AG10803 (cell line): ENCODE measurements at regions not wholly inside any gene's neighbourhood (a gene's known extent, or its start where the extent isn't known, plus 50 kb on each side); places are given as distances from the start of the nearest gene placed in this dataset.

Experiments
- DNase-seq: peaks from one replicate; pipeline ENCODE4 v3.0.0; 2010; ENCODE audit warnings: low read depth
- H3K4me3 ChIP-seq: 2 replicates; pipeline ENCODE4 v1.5.1; 2011; ENCODE audit warnings: mild to moderate bottlenecking, low read length, control low read depth
- TF ChIP-seq, protein P1 (sequence below): conservative IDR thresholded peaks from 2 replicates; pipeline ENCODE4 v1.5.1; 2011; ENCODE audit warnings: mild to moderate bottlenecking, low read length, control low read depth, inconsistent platforms

DNA sequence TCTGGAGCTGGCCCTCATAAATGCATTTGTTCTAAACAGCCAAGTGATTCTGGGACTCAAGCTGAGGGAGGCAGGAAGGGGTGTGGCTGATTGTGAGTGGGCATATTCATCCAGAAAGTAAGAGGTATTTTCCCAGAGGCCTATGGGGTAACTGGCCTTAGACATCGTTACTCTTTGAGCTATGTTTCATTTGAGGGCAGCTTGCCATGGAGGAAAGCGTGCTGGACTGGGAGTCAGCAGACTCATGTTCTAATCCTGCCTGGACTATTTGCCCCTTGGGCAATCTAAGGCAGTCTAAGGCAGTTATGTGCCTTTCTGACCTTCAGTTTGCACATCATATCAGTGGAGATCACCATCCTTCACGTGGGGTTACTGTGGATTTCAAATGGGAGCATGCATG lies 93.5 kb upstream of the SLC14A2 start:
- peak; percentile 84 for DNase-seq
- TF ChIP-seq, protein P1, sequence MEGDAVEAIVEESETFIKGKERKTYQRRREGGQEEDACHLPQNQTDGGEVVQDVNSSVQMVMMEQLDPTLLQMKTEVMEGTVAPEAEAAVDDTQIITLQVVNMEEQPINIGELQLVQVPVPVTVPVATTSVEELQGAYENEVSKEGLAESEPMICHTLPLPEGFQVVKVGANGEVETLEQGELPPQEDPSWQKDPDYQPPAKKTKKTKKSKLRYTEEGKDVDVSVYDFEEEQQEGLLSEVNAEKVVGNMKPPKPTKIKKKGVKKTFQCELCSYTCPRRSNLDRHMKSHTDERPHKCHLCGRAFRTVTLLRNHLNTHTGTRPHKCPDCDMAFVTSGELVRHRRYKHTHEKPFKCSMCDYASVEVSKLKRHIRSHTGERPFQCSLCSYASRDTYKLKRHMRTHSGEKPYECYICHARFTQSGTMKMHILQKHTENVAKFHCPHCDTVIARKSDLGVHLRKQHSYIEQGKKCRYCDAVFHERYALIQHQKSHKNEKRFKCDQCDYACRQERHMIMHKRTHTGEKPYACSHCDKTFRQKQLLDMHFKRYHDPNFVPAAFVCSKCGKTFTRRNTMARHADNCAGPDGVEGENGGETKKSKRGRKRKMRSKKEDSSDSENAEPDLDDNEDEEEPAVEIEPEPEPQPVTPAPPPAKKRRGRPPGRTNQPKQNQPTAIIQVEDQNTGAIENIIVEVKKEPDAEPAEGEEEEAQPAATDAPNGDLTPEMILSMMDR = no peak
- no peak overlapping the region for H3K4me3 ChIP-seq

DNA sequence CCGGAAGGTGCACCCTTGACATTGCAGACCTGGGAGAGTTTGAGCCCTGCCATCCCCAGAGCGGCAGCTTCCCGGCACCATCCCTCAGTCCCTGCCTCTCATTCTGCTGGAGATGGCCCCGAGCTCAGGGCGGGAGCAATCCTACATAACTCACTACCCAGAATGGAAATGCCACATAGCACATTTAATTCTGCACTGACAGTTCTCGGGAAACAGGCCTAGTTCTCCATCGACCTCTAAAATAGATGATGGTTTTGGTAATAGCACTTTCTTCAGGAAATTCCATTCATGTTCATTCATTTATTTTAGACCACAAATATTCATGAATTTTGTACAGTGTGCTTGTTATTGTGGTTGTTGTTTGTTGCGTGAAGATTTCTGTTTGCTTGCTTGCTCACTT lies 92.9 kb upstream of the SLC14A2 start:
- TF ChIP-seq, protein P1 = no peak
- no peak overlapping the region for H3K4me3 ChIP-seq
- DNase-seq = peak; percentile 89

DNA sequence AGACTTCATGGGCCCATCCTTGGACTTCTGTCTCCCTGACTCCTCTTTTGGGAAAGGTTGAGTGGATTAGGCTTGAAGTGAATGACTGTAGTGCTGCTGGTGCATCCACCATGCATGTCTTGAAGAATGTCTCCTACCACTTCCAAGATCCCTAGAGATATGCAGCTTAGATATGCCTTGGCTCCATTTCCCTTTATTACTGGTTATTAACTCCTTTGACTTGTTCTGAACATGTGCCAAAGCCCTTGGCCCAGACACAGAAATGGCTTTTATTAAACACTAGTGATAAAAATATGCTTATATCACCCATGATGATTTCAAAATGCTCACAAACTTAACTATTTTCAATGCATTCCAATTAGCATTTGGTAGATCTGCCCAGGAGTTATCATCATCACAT lies 90.0 kb upstream of the SLC14A2 start:
- TF ChIP-seq, protein P1 = no peak
- no peak for DNase-seq
- H3K4me3 ChIP-seq = no peak overlapping the region

DNA sequence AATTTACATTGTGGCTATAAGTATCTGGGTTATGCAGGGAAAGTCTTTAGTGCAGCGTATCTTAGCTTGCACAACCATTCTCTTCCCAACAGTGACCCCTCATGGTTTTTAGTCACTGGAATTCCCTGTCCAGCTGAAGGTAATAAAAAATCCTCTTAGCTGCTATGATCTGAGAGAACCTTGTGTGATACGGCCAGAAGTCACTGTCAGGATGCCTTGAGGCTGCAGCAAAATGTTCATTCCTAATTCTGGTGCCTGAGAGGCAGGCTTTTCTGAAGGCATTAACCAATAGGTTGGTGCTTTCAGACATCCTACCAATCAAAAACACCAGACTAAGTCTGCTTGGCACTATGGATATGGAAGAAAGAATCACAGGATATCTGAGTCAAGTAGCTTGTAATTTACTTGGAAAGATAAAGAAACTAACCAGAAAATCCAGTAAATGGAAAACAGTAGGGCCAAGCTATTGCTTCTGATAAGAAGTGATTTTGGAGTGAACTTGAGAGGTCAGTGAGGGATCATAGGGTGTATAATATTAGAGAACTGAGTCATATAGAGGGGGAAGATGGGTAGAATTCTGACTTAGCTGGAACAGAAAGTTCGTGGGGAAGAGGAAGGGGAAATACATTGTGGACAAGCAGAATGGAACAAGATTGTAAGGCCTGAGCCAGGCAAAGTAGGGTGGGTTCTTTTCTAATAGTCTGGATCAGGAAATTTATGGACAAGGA lies 89.0 kb upstream of the SLC14A2 start:
- TF ChIP-seq, protein P1 = peak; percentile 45
- DNase-seq = peak; percentile 51
- H3K4me3 ChIP-seq = no peak overlapping the region

DNA sequence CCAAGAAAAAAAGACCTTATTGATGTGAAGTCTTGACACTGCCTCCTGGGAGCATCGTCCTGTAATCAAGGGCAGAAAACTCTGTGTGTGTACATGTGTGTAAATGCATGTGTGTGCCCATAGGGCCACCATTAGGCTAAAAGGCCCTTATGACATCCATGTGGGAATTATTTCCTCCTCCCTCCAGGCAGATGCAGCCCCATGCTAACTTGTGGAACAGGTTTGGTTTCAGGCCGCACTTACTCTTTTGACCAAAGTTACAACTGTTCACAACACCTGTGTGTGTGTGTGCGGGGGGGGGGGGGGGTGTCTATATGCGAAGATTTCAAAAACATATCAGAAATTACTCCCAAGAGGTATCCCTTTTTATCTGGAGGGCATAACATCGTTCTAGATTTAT lies 87.4 kb upstream of the SLC14A2 start:
- no peak overlapping the region for H3K4me3 ChIP-seq
- TF ChIP-seq, protein P1 = no peak
- no peak for DNase-seq

DNA sequence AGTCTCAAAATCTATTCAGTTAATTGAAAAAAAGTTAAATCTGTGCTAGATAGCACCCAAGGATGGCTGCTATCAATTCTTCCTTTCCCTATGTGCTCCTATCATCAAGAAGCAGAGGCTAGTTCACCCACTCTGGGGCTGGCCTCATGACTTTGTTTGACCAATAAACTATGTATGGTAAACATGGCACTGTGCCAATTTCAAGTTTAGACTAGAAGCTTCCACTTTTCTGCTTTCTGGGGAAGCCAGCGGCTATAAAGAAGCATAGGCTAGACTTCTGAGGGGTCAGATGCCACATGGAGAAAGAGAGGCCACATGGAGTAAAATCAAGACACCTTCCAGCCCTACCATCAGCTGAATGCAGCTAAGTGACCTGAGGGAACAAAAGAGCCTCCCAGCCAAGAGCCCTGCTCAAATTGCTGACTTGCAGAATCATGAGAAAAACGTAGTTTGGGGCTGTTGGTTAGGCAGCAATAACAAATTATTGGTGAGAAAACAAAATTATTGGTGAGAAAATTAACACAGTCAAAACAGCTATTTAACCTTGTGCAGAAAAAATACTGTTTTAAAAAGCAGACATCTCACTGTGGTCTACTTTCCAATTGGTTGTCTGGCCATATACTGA lies 86.5 kb upstream of the SLC14A2 start:
- no peak for DNase-seq

More for the DNA sequence above, 86.5 kb upstream of the SLC14A2 start:
- no peak overlapping the region for H3K4me3 ChIP-seq
- TF ChIP-seq, protein P1 = no peak
